ENCODE measurements at regions not wholly inside any gene's neighbourhood (a gene's known extent, or its start where the extent isn't known, plus 50 kb on each side); places are given as distances from the start of the nearest gene placed in this dataset.

DNA sequence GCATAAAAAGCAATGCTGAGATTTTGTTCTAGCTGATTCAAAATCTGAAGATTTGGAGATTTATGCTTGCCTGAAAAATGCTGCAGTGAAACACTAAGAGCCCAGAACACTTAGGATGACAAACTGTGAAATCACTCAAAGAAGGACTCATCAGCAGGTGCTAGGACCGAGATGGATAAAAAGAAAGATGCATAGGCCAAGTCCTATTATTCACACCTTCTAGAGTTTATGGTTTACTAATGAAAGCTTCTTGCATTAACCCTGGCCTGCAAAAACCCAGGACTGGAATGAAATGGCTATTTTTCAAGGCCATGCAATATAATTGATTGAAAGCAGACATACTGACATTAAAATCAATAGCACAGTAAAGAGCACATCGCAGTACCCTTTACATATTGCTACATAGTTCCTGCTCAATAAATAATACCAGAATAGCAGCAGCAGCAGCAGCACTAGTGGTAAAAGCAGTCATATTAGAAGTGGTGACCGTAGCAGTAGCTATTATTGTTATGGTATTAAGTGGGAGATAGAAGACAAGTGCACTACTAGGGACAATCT, 161.7 kb downstream of the RAB38 start:
- TF ChIP-seq POLR2AphosphoS5 (IDR thresholded peaks at IDR 0.05; ENCODE audit: low read depth, low read length) (no peak), POLR2A (IDR thresholded peaks at IDR 0.05; ENCODE audit: low read depth, low read length) (no peak), SPI1 (IDR thresholded peaks at IDR 0.05; ENCODE audit: low read depth, low read length) (no peak), PAX5 (IDR thresholded peaks at IDR 0.05; ENCODE audit: insufficient read depth, low read length, severe bottlenecking) (no peak), TAF1 (IDR thresholded peaks at IDR 0.05; ENCODE audit: low read depth, low read length) (no peak), POU2F2 (IDR thresholded peaks at IDR 0.05; ENCODE audit: low read depth, low read length) (no peak)
